GM18861 (cell line): ENCODE measurements at regions not wholly inside any gene's neighbourhood (a gene's known extent, or its start where the extent isn't known, plus 50 kb on each side); places are given as distances from the start of the nearest gene placed in this dataset.
"Not testable (repeated sequence)": the region's sequence is repeated elsewhere in the genome, so short reads cannot be mapped to it uniquely, and the experiment has no call there.

Experiments used
- ATAC-seq: cut with Tn5 transposase; IDR thresholded peaks from one replicate; pipeline ENCODE4 v1.9.1; 2021; ENCODE audit not compliant: unreplicated experiment

DNA sequence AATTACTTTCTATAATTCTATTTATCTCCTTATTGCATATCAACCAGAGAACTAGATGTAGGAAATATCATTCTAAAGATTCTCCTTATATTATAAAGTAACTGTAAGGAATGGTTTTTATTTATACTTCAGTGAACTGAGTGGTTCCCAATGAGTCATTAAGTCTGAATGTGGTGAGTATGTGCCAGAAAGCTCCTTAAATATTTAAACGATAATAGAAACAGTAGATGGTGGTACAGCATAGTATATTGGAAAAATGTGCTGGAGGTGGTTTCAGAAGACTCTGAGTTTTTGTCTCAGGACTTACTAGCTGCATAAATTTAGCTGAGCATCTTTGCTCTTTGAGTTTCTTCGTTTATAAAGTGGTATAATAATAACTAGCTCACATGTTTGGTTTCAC, 653.5 kb downstream of the FAM181B start:
- ATAC-seq: no peak

GRCh38 chr11:82076126-82076525, 657.5 kb downstream of the FAM181B start:
- no peak for ATAC-seq

- ATAC-seq: no peak
Observed at GRCh38 chr11:82059505-82059904, 674.2 kb downstream of the FAM181B start.

DNA sequence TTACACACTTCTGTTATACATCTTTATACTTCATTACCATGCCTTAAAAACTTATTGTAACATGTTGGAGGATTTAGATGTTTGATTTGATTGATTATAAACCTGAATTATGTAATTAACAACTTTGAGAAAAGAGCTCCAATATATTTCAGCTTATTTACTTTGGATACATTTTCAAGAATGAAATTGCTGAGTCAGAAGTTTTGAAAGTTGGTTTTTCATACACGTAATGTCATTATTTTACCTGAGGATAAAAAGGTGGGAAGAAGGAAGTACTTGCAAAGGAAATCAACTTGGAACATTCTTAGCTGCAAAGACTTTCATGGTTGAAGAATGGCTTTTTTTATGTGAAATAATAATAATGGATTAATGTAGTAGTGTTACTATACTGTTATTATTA, 677.2 kb downstream of the FAM181B start:
- ATAC-seq: no peak

DNA sequence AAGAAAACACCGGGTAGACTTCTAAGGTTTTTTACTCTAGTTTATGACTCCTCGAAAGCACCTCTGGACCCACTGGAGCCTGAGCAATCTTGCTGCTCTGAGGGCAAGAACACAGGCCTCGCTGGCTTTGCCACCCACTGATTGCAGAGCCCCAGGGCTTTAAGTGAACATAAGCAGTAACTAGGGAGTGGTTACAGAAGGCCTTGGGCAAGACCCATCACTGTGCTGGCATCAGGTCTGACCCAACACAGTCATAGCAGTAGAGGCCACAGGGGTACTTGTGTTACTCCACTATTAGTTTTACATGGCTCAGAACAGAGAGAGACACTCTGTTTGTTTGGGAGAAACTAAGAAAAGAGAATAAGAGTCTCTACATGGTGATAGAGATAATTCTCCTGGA, 684.5 kb downstream of the FAM181B start:
- ATAC-seq: no peak

- no peak for ATAC-seq
Observed at GRCh38 chr11:82047200-82047599, 686.5 kb downstream of the FAM181B start.

DNA sequence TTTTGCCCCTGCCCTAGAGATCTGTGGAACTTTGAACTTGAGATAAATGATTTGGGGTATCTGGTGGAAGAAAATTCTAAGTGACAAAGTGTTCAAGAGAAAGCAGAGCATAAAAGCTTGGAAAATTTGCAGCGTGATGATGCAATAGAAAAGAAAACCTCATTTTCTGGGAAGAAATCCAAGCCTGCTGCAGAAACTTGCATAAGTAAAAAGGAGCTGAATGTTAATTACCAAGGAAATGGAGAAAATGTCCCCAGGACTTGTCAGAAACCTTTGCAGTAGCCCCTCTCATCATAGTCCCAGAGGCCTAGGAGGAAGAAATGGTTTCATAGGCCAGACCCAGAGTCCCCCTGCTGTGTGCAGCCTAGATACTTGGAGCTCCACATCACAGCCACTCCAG, 686.9 kb downstream of the FAM181B start:
- no peak for ATAC-seq

DNA sequence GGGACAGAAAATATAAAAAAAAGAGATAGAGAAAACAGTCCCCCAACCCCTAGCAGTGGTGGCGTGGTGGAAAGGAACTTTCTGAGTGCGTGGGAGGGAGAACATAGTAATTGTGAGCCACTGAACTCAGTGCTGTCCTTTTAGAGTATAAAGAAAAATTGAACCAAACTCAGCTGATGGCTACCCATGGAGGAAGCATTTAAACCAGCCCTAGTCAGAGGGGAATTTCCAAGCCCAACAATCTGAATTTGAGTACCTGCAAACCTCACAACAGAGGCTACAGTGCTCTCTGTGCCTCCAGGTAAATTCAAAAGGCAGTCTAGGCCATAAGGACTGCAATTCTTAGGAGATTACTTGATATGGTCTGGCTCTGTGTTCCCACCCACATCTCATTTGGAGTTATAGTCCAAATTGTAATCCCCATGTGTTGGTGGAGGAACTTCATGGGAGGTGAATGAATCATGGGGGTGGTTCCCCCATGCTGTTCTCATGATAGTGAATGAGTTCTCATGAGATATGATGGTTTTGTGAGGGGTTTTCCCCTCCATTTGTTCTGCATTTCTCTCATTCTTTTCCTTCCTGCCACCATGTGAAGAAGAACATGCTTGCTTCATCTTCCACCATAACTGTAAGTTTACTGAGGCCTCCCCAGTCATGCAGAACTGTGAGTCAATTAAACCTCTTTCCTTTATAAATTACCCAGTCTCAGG, 687.8 kb downstream of the FAM181B start:
- no peak for ATAC-seq

DNA sequence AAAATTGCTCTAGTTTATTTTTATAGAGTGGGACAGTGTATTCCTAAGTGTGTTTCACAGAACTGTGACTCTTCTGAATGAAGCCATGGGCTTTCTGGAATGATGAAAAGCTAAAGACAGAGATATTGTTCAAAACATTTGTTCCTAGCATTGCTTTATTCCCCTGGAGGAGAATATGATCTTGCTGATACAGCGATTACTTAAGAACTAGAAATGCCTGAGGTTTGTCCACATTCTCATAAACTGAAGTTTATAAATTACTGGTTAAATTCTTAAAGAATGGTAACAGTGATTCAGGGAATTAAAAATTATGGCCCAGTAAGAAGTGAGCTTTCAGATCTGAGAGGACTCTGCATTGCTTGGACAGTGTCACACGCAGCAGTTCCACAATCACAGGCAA, 690.3 kb downstream of the FAM181B start:
- no peak for ATAC-seq

GRCh38 chr11:82041764-82042163, 691.9 kb downstream of the FAM181B start:
- ATAC-seq: no peak

DNA sequence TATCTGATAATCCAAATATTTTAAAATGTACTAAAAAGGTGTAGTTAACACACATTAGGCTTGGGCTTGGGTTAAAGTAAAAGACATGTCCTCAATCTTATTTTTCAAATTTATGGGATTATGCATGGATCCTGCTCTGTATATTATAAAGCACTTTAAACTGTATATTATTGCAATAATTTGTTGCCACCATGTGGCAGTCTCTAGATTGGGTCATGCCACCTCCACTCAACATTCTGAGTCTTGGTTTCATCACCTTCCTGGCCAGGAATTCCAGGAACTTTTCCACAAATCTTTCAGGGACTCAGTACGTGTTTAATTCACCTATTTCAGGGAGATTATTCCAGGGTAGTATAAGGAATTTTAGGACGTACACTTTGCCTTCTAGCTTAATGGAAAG, 695.5 kb downstream of the FAM181B start:
- no peak for ATAC-seq

GRCh38 chr11:82034527-82034926, 699.1 kb downstream of the FAM181B start:
- no peak for ATAC-seq

GRCh38 chr11:82027335-82027734, 706.3 kb downstream of the FAM181B start:
- ATAC-seq: not testable (repeated sequence)

DNA sequence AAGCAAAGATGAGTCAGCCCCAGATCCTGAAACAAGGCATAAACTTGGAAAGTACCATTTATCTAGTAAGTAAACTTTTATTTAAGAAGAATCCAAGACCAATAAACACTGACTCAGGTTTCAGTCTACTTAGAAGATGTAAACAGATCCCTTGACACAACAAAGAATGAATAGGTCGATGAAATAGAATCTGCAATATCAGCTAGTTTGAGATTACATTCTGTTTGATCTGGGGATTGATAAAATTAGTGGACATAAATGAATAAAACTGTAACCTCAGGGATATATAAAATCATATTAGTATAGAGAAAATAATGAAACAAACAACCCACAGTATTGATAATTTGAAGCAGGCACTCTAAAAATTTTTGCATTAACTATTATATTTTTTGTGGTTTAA, 708.9 kb downstream of the FAM181B start:
- no peak for ATAC-seq

DNA sequence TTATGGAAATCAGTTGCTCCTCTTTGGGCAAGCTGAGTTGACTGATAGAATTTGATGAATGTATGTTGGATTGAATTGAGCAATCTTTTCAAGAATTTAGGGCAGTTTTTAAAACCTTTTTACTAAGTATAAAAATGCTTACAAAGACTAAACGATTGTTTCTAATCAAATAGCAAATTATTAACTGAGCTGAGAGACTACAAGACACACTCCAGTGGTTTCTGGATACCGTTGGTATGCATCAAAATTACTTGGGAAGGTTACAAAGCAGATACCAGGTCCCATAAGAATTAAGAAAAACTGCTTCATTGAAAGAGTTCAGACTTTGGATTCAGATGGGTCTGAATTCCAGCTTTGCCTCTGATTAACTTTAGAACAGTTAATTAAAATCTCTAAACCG, 721.4 kb downstream of the FAM181B start:
- ATAC-seq: no peak

GRCh38 chr11:82009133-82009532, 724.5 kb downstream of the FAM181B start:
- no peak for ATAC-seq

GRCh38 chr11:82007521-82007920, 726.1 kb downstream of the FAM181B start:
- ATAC-seq: no peak

DNA sequence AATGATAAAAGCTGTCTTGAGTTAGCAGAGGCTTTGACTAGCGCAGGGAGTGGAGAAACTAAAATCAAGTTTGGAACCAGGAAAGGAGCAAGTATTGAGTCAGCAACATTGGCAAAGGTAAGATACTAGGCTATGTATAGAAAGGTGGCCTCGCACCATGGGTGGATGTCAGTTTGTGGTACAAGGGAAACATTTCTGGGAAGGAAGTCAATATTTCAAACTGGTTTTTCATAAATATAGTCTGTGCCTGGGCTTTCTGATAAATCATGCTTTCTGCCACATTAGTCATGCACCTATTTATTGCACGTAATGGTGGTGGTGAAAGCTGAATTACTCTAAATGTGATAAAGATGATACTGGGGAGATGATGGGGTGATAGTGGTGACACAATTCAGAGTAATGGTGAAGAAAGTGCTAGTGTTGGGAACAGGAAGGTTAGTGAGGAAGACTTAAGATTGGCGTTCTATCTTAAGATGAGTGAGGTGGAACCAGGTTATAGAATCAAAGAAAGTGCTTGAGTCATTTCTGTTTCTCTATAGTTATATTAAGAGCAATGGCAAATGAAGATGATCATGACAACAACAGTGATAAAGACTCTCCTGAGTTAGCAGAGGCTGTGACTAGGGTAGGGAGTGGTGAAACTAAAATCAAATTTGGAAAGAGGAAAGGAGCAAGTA, 729.0 kb downstream of the FAM181B start:
- no peak for ATAC-seq

GRCh38 chr11:82003671-82004515, 729.8 kb downstream of the FAM181B start:
- ATAC-seq: no peak

DNA sequence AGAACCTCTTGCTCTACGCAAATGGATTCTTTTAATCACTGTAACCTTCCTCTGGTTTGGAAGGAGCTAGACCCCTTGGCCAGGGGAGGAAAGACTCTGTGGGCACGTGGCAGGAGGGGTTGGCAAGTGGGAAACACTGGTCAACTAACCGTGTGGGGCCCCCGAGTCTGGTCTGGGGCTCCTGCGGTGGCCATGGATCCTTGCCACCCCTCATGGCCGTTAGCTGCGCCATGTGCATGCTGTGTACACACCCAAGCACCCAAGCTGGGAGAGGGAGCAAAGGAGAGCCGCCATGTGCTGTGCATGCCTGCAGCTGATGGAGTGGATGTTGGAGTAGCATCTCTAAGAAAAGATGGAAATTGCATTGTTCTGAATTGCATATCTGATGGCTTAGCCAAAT, 730.6 kb downstream of the FAM181B start:
- no peak for ATAC-seq

- ATAC-seq: no peak
Observed at GRCh38 chr11:81995889-81996288, 737.8 kb downstream of the FAM181B start.

GRCh38 chr11:81993755-81994154, 739.9 kb downstream of the FAM181B start:
- no peak for ATAC-seq
